ENCODE measurements at regions not wholly inside any gene's neighbourhood (a gene's known extent, or its start where the extent isn't known, plus 50 kb on each side); places are given as distances from the start of the nearest gene placed in this dataset.
"Not testable (repeated sequence)": the region's sequence is repeated elsewhere in the genome, so short reads cannot be mapped to it uniquely, and the experiment has no call there.

- not testable (repeated sequence) for TF ChIP-seq CTCF, POLR2A (IDR thresholded peaks at IDR 0.05)
Measured at GRCh38 chr16:88258764-88259525, 123.8 kb upstream of the ZNF469 start.
